Astrocyte (in vitro differentiated cells and primary cell): ENCODE measurements at regions not wholly inside any gene's neighbourhood (a gene's known extent, or its start where the extent isn't known, plus 50 kb on each side); places are given as distances from the start of the nearest gene placed in this dataset.
A peak's percentile ranks its signal among the peaks of the same experiment; 100 is the strongest.

Experiments
- DNase-seq: peaks from one replicate; pipeline ENCODE4 v3.0.0-alpha.2; 2010; ENCODE audit warnings: low read depth
- FAIRE-seq: peaks from 2 replicates; lab custom pipeline; 2011; peaks lifted over from hg19 to GRCh38; lab: Jason Lieb, UNC
- H2AFZ ChIP-seq: 2 replicates; pipeline ENCODE4 v1.6.0; 2012; ENCODE audit warnings: low read depth, low read length, inconsistent platforms
- H3K27ac ChIP-seq: 2 replicates; pipeline ENCODE4 v1.5.1; 2011; ENCODE audit warnings: low read depth, low read length, inconsistent platforms
- H3K27me3 ChIP-seq: 2 replicates; pipeline ENCODE4 v1.6.0; 2011; ENCODE audit warnings: low read length, inconsistent platforms; ENCODE audit not compliant: insufficient read depth
- H3K36me3 ChIP-seq: 2 replicates; pipeline ENCODE4 v1.5.1; 2011; ENCODE audit warnings: low read length, inconsistent platforms; ENCODE audit not compliant: insufficient read depth
- H3K4me1 ChIP-seq: 2 replicates; pipeline ENCODE4 v1.5.1; 2011; ENCODE audit warnings: low read length, inconsistent platforms; ENCODE audit not compliant: insufficient read depth
- H3K4me2 ChIP-seq: 2 replicates; pipeline ENCODE4 v1.6.0; 2012; ENCODE audit warnings: low read length, inconsistent platforms
- H3K4me3 ChIP-seq: 2 replicates; pipeline ENCODE4 v1.5.1; 2011; ENCODE audit warnings: low read depth, mild to moderate bottlenecking, low read length, inconsistent platforms; ENCODE audit not compliant: insufficient read depth
- H3K79me2 ChIP-seq: 2 replicates; pipeline ENCODE4 v1.6.0; 2012; ENCODE audit warnings: mild to moderate bottlenecking, low read length, inconsistent platforms; ENCODE audit not compliant: insufficient read depth
- H3K9ac ChIP-seq: 2 replicates; pipeline ENCODE4 v1.6.0; 2012; ENCODE audit warnings: mild to moderate bottlenecking, low read length, inconsistent platforms
- H3K9me3 ChIP-seq: 2 replicates; pipeline ENCODE4 v1.5.1; 2012; ENCODE audit warnings: low read depth, mild to moderate bottlenecking, low read length, inconsistent platforms; ENCODE audit not compliant: insufficient read depth
- H4K20me1 ChIP-seq: 2 replicates; pipeline ENCODE4 v1.6.0; 2012; ENCODE audit warnings: low read length, inconsistent platforms; ENCODE audit not compliant: insufficient read depth
- H3K27ac Mint-ChIP-seq: one replicate; pipeline ENCODE4 v1.8.0; 2021; ENCODE audit warnings: mild to moderate bottlenecking, mixed read lengths; ENCODE audit not compliant: unreplicated experiment
- H3K27me3 Mint-ChIP-seq: one replicate; pipeline ENCODE4 v1.8.0; 2021; ENCODE audit warnings: low read depth, mixed read lengths; ENCODE audit not compliant: unreplicated experiment
- H3K36me3 Mint-ChIP-seq: one replicate; pipeline ENCODE4 v1.8.0; 2021; ENCODE audit warnings: low read depth, mixed read lengths; ENCODE audit not compliant: unreplicated experiment
- H3K4me1 Mint-ChIP-seq: one replicate; pipeline ENCODE4 v1.8.0; 2021; ENCODE audit warnings: low read depth, mixed read lengths; ENCODE audit not compliant: unreplicated experiment
- H3K4me3 Mint-ChIP-seq: one replicate; pipeline ENCODE4 v1.8.0; 2021; ENCODE audit warnings: mild to moderate bottlenecking, moderate library complexity, mixed read lengths; ENCODE audit not compliant: unreplicated experiment
- H3K9me3 Mint-ChIP-seq: one replicate; pipeline ENCODE4 v1.8.0; 2021; ENCODE audit warnings: mild to moderate bottlenecking, mixed read lengths; ENCODE audit not compliant: unreplicated experiment
- CTCF ChIP-seq: IDR thresholded peaks from 2 replicates; pipeline ENCODE4 v1.5.1; 2011; ENCODE audit warnings: low read depth, mild to moderate bottlenecking, inconsistent platforms, low read length, moderate library complexity; ENCODE audit not compliant: insufficient read depth
- EZH2 ChIP-seq: IDR thresholded peaks from 2 replicates; pipeline ENCODE4 v1.6.1; 2012; ENCODE audit warnings: mild to moderate bottlenecking, low read length, inconsistent platforms; ENCODE audit not compliant: insufficient read depth

GRCh38 chr6:23690453-23691049, 435.5 kb upstream of the NRSN1 start:
- no peak overlapping the region for H3K4me2 ChIP-seq
- no peaks in the 10 kb centered on the region for H3K27me3 ChIP-seq
- Mint-ChIP-seq H3K4me3 (no peak overlapping the region), H3K27ac (no peak overlapping the region), H3K27me3 (no peaks in the 10 kb centered on the region), H3K36me3 (no peaks in the 10 kb centered on the region), H3K9me3 (peaks cover 4% of the 10 kb centered on the region), H3K4me1 (no peaks in the 10 kb centered on the region)
- H3K4me1 ChIP-seq, result no peaks in the 10 kb centered on the region
- peak; percentile 11 for DNase-seq
- H4K20me1 ChIP-seq, result no peaks in the 10 kb centered on the region
- no peak overlapping the region for H3K9ac ChIP-seq
- H2AFZ ChIP-seq, result no peak overlapping the region
- H3K79me2 ChIP-seq, result no peaks in the 10 kb centered on the region
- H3K9me3 ChIP-seq, result no peaks in the 10 kb centered on the region
- no peak overlapping the region for H3K27ac ChIP-seq
- TF ChIP-seq CTCF, result no peak
- TF ChIP-seq EZH2, result no peak
- no peaks in the 10 kb centered on the region for H3K36me3 ChIP-seq
- no peak overlapping the region for H3K4me3 ChIP-seq
- FAIRE-seq, result no peak

- Mint-ChIP-seq H3K27me3 (no peaks in the 10 kb centered on the region), H3K4me1 (no peaks in the 10 kb centered on the region), H3K27ac (no peak overlapping the region), H3K9me3 (peaks cover 4% of the 10 kb centered on the region), H3K4me3 (no peak overlapping the region), H3K36me3 (no peaks in the 10 kb centered on the region)
- Histone ChIP-seq H4K20me1 (no peaks in the 10 kb centered on the region), H3K4me3 (no peak overlapping the region), H3K4me1 (no peaks in the 10 kb centered on the region), H3K79me2 (no peaks in the 10 kb centered on the region), H3K4me2 (no peak overlapping the region), H2AFZ (no peak overlapping the region), H3K27ac (no peak overlapping the region), H3K9ac (no peak overlapping the region), H3K27me3 (no peaks in the 10 kb centered on the region), H3K36me3 (no peaks in the 10 kb centered on the region), H3K9me3 (no peaks in the 10 kb centered on the region)
- FAIRE-seq (no peak), DNase-seq (no peak)
- no peak for TF ChIP-seq EZH2
- no peak for TF ChIP-seq CTCF
These were observed 433.8 kb upstream of the NRSN1 start for GRCh38 chr6:23692184-23692583.

DNA sequence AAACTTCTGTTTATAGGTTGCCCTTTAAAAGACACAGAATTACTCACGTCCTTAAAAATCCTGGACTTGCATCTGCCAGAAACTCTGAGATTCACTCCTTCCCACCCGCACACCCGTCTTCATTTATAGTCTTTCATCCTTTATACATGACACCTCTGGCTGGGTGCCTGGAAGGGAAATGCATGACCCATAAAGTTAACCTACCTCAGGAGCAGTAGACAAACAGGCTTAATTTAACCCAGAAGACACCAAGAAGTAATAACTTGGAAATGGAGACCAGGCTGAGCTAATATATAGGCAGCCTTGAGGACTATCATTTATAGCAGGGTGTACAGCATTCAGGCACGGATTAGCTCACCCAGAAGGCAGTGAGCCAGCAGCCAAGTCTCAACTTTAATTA, 429.0 kb upstream of the NRSN1 start:
- Histone ChIP-seq H3K79me2 (no peaks in the 10 kb centered on the region), H3K9ac (no peak overlapping the region), H3K27ac (no peak overlapping the region), H2AFZ (no peak overlapping the region), H3K4me1 (no peaks in the 10 kb centered on the region), H3K9me3 (no peaks in the 10 kb centered on the region), H3K4me2 (no peak overlapping the region), H3K36me3 (no peaks in the 10 kb centered on the region), H3K4me3 (no peak overlapping the region), H3K27me3 (no peaks in the 10 kb centered on the region), H4K20me1 (no peaks in the 10 kb centered on the region)
- TF ChIP-seq EZH2 (no peak), CTCF (no peak)
- no peak overlapping the region for H3K27ac Mint-ChIP-seq
- H3K36me3 Mint-ChIP-seq, result no peaks in the 10 kb centered on the region
- DNase-seq (peak; percentile 77), FAIRE-seq (no peak)
- H3K27me3 Mint-ChIP-seq, result no peaks in the 10 kb centered on the region
- H3K4me1 Mint-ChIP-seq, result no peaks in the 10 kb centered on the region
- no peak overlapping the region for H3K4me3 Mint-ChIP-seq
- no peaks in the 10 kb centered on the region for H3K9me3 Mint-ChIP-seq
